ENCODE measurements at regions not wholly inside any gene's neighbourhood (a gene's known extent, or its start where the extent isn't known, plus 50 kb on each side); places are given as distances from the start of the nearest gene placed in this dataset.

DNA sequence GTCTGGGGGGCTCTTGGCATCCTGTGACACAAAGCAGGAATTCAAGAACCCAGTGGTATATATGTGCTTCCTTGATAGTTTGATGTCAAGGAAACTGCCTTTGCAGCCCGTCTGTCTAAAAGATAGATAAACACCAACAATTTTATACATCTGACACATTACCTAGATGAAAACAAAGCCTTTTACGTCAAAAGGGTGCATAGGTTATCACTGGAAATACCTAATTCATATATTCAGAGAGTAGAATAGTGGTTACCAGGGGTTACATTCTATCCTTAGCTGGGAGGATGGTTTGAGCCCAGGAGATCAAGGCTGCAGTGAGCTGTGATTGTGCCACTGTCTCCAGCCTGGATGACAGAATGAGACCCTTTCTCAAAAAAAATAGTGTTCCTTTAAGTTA lies 356.9 kb upstream of the RASGRP1 start:
- Mint-ChIP-seq H3K27me3 (peaks cover 0 to 14% of the 10 kb centered on the region in 2 donors), H3K36me3 (no peaks in the 10 kb centered on the region), H3K4me1 (no peaks in the 10 kb centered on the region), H3K4me3 (no peak overlapping the region), H3K9me3 (no peaks in the 10 kb centered on the region), H3K27ac (no peak overlapping the region)
- Histone ChIP-seq H3K4me3 (ENCODE audit: low read length) (no peak overlapping the region), H3K27ac (ENCODE audit: low read depth, low read length) (no peak overlapping the region), H3K4me1 (ENCODE audit: insufficient read depth, low read length) (no peaks in the 10 kb centered on the region), H3K27me3 (ENCODE audit: insufficient read depth, low read length, poor library complexity, severe bottlenecking) (no peaks in the 10 kb centered on the region), H3K36me3 (ENCODE audit: insufficient read depth, low read length) (no peaks in the 10 kb centered on the region), H3K9me3 (ENCODE audit: low read length) (no peaks in the 10 kb centered on the region)
- CTCF ChIA-PET, result no interaction called here
- DNase-seq, result no peak
- POLR2A ChIA-PET, result no interaction called here

DNA sequence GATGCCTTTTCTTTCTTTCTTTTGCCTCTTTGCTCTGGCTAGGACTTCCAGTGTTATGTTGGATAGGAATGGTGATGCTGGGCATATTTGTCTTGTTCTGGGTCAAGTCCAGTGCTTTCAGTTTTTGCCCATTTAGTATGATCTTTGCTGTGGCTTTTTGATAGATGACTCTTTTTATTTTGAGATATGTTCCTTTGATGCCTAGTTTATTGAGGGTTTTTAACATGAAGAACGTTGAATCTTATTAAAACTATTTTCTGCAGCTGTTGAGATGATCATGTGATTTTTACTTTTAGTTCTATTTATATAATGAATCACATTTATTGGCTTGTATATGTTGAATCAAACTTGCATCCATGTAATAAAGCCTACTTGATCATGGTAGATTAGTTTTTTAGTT lies 363.8 kb upstream of the RASGRP1 start:
- POLR2A ChIA-PET, result no interaction called here

DNA sequence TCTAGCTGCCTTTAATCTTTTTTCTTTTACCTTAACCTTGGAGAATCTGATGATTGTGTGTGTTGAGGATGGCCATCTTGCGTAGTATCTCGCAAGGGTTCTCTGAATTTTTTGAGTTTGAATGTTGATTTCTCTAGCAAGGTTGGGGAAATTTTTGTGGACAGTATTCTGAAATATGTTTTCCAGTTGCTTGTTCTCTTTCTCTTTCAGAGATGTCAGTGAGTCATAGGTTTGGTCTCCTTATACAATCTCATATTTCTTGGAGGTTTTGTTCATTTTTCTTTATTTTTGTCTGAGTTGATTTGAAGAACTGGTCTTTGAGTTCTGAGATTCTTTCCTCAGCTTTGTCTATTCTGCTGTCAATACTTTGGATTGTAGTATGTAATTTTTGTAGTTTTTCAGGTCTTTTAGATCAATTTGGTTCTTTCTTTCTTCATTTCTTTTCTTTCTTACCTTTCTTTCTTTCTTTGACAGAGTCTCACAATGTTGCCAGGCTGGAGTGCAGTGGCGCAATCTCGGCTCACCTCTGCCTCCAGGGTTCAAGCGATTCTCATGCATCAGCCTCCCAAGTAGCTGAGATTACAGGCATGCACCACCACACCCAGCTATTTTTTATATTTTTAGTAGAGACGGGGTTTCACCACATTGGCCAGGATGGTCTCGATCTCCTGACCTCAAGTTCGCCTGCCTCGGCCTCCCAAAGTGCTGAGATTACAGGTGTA lies 366.4 kb upstream of the RASGRP1 start:
- POLR2A ChIA-PET, result no interaction called here
- Histone ChIP-seq H3K27me3 (ENCODE audit: insufficient read depth, low read length, poor library complexity, severe bottlenecking) (no peaks in the 10 kb centered on the region), H3K4me1 (ENCODE audit: insufficient read depth, low read length) (no peaks in the 10 kb centered on the region), H3K9me3 (ENCODE audit: low read length) (no peaks in the 10 kb centered on the region), H3K4me3 (ENCODE audit: low read length) (no peak overlapping the region), H3K36me3 (ENCODE audit: insufficient read depth, low read length) (no peaks in the 10 kb centered on the region), H3K27ac (ENCODE audit: low read depth, low read length) (no peak overlapping the region)
- H3K9me3 Mint-ChIP-seq, result peaks cover 0 to 4% (median 1%) of the 10 kb centered on the region in 5 donors
- no peaks in the 10 kb centered on the region for H3K4me1 Mint-ChIP-seq
- H3K27ac Mint-ChIP-seq, result no peak overlapping the region
- peaks cover 2 to 29% of the 10 kb centered on the region in 2 donors for H3K27me3 Mint-ChIP-seq
- CTCF ChIA-PET, result no interaction called here
- no peaks in the 10 kb centered on the region for H3K36me3 Mint-ChIP-seq
- no peak overlapping the region for H3K4me3 Mint-ChIP-seq
- no peak for DNase-seq

More for the DNA sequence above, 363.8 kb upstream of the RASGRP1 start:
- H3K9me3 Mint-ChIP-seq, result peaks cover 0 to 2% (median 0%) of the 10 kb centered on the region in 5 donors
- Histone ChIP-seq H3K27ac (ENCODE audit: low read depth, low read length) (no peak overlapping the region), H3K4me1 (ENCODE audit: insufficient read depth, low read length) (no peaks in the 10 kb centered on the region), H3K36me3 (ENCODE audit: insufficient read depth, low read length) (no peaks in the 10 kb centered on the region), H3K27me3 (ENCODE audit: insufficient read depth, low read length, poor library complexity, severe bottlenecking) (no peaks in the 10 kb centered on the region), H3K9me3 (ENCODE audit: low read length) (no peaks in the 10 kb centered on the region), H3K4me3 (ENCODE audit: low read length) (no peak overlapping the region)
- H3K4me1 Mint-ChIP-seq, result no peaks in the 10 kb centered on the region
- CTCF ChIA-PET, result no interaction called here
- H3K4me3 Mint-ChIP-seq, result no peak overlapping the region
- no peak for DNase-seq
- H3K27ac Mint-ChIP-seq, result no peak overlapping the region
- H3K27me3 Mint-ChIP-seq, result peaks cover 0 to 18% of the 10 kb centered on the region in 2 donors
- no peaks in the 10 kb centered on the region for H3K36me3 Mint-ChIP-seq

DNA sequence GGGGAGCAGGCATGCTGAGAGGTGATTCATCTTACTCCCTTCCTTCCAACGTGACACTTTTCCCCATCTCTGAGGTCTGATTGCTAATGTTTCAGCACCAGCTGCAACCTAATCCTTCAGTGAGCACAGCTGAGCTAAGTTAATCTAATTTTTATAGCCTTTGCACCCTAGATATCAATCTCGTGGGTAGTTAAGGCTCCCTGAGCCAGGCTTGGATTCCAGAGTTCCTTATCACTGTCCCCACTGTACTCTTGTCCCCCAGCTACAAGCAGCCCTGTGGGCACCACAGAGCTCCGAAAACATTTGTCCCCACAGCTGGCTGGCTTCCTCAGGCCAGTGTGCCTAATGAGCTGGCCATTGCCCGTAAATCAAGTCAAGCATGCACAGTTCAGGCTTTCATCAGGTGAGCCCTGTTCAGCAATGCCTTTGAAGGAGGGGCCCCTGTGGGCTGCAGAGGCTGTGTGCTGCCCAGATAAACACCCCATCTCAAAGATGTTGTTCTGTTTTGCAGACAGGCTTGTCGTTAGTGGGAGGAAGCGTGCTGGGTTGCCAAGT lies 376.9 kb upstream of the RASGRP1 start:
- no peaks in the 10 kb centered on the region for H3K27me3 ChIP-seq (ENCODE audit: insufficient read depth, low read length, poor library complexity, severe bottlenecking)
- H3K36me3 Mint-ChIP-seq, result no peaks in the 10 kb centered on the region

DNA sequence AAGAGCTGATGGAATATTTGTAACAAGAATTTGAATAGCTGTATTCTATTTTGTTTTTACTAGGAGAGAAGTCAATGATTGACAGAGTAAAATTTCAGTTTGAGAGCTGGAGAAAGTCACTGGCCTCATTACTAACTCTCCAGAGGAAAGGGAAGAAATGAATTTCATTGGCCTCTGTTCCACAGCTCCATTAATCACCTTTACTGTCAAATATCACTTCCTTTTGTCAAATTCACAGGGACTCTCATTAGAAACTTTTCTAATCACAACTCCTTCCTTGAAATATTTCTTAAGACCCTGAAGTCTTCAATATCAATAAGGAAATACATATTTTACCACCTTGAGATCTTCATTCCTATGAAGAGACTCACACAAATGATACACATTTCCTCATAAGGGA lies 379.9 kb upstream of the RASGRP1 start:
- H3K27ac Mint-ChIP-seq, result no peak overlapping the region
- H3K27me3 Mint-ChIP-seq, result peaks cover 8 to 9% of the 10 kb centered on the region in 2 donors

More for the DNA sequence above, 376.9 kb upstream of the RASGRP1 start:
- no peaks in the 10 kb centered on the region for H3K4me1 Mint-ChIP-seq
- no peak overlapping the region for H3K4me3 Mint-ChIP-seq
- DNase-seq, result no peak
- no peak overlapping the region for H3K27ac ChIP-seq (ENCODE audit: low read depth, low read length)
- H3K27ac Mint-ChIP-seq, result no peak overlapping the region
- ChIA-PET CTCF (no interaction called here), POLR2A (no interaction called here)
- peaks cover 3 to 24% of the 10 kb centered on the region in 2 donors for H3K27me3 Mint-ChIP-seq
- no peaks in the 10 kb centered on the region for H3K4me1 ChIP-seq (ENCODE audit: insufficient read depth, low read length)
- H3K9me3 Mint-ChIP-seq, result no peaks in the 10 kb centered on the region
- H3K4me3 ChIP-seq (ENCODE audit: low read length), result no peak overlapping the region
- H3K9me3 ChIP-seq (ENCODE audit: low read length), result no peaks in the 10 kb centered on the region
- H3K36me3 ChIP-seq (ENCODE audit: insufficient read depth, low read length), result no peaks in the 10 kb centered on the region

DNA sequence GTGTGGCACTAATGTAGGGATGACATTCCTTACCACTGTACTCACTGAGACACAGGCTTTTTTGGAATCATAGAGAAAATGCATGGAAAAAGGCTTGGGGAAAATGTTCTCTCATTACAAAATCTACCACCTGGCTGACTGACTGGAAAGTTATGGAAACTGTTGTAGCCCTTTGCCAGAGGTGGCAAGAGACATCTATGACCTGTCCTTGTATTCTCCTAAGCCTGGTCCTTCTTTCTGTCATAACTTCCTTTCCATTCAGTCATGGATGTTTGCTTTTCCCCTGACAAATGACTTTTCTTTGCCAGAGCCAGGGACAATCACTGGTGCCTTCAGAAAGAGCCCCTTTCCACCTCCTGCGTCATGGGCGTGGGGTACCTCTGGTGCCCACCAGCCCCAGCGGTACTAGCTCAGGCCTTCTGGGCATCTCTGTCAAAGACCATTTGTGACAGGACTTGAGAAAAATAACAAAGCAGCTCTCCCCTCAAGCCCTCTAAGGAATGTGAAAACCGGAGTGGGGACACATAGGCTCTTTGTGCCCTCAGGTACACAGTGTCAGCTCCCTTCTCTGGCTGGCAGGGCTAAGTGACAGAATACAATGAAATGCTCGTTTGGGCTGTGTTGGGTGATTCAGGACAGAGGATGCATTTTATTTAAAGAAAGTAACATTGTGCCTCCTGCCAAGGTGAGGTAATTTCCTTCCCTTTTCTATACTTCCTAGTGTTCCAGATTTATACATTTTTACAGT lies 381.1 kb upstream of the RASGRP1 start:
- CTCF ChIA-PET, result no interaction called here
- no peaks in the 10 kb centered on the region for H3K9me3 ChIP-seq (ENCODE audit: low read length)
- no peak overlapping the region for H3K27ac ChIP-seq (ENCODE audit: low read depth, low read length)
- no peaks in the 10 kb centered on the region for H3K27me3 ChIP-seq (ENCODE audit: insufficient read depth, low read length, poor library complexity, severe bottlenecking)
- Mint-ChIP-seq H3K27ac (no peak overlapping the region), H3K36me3 (no peaks in the 10 kb centered on the region), H3K4me1 (no peaks in the 10 kb centered on the region), H3K27me3 (peaks cover 8 to 9% of the 10 kb centered on the region in 2 donors), H3K9me3 (no peaks in the 10 kb centered on the region), H3K4me3 (no peak overlapping the region)
- no peaks in the 10 kb centered on the region for H3K36me3 ChIP-seq (ENCODE audit: insufficient read depth, low read length)
- no peak for DNase-seq
- H3K4me3 ChIP-seq (ENCODE audit: low read length), result no peak overlapping the region
- POLR2A ChIA-PET, result no interaction called here
- no peaks in the 10 kb centered on the region for H3K4me1 ChIP-seq (ENCODE audit: insufficient read depth, low read length)

More for the DNA sequence above, 379.9 kb upstream of the RASGRP1 start:
- H3K4me3 Mint-ChIP-seq, result no peak overlapping the region
- POLR2A ChIA-PET, result no interaction called here
- H3K36me3 ChIP-seq (ENCODE audit: insufficient read depth, low read length), result no peaks in the 10 kb centered on the region
- H3K4me1 Mint-ChIP-seq, result no peaks in the 10 kb centered on the region
- no peaks in the 10 kb centered on the region for H3K36me3 Mint-ChIP-seq
- no peaks in the 10 kb centered on the region for H3K9me3 Mint-ChIP-seq
- no peak overlapping the region for H3K27ac ChIP-seq (ENCODE audit: low read depth, low read length)
- CTCF ChIA-PET, result no interaction called here
- H3K4me1 ChIP-seq (ENCODE audit: insufficient read depth, low read length), result no peaks in the 10 kb centered on the region
- no peak for DNase-seq
- H3K4me3 ChIP-seq (ENCODE audit: low read length), result no peak overlapping the region
- H3K27me3 ChIP-seq (ENCODE audit: insufficient read depth, low read length, poor library complexity, severe bottlenecking), result no peaks in the 10 kb centered on the region
- H3K9me3 ChIP-seq (ENCODE audit: low read length), result no peaks in the 10 kb centered on the region

DNA sequence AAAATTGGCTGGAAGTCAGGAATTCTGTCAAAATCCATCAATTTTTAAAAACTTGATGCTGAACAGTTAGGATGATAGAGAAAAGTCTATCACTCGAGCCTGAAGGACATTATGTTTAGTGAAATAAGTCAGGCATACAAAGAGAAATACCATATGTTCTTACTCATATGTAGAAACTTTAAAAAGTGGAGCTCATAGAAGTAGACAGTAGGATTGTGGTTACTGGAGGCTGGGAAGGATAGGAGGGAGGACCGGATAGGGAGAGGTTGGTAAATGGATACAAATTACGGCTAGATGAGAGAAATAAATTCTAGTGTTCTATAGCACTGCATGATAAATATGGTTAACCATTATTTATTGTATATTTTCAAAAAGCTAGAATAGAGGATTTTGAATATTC lies 389.5 kb upstream of the RASGRP1 start:
- Mint-ChIP-seq H3K27ac (no peak overlapping the region), H3K36me3 (no peaks in the 10 kb centered on the region), H3K4me3 (no peak overlapping the region), H3K9me3 (no peaks in the 10 kb centered on the region), H3K27me3 (peaks cover 2 to 6% of the 10 kb centered on the region in 2 donors), H3K4me1 (no peaks in the 10 kb centered on the region)
- Histone ChIP-seq H3K27ac (ENCODE audit: low read depth, low read length) (no peak overlapping the region), H3K4me3 (ENCODE audit: low read length) (no peak overlapping the region), H3K27me3 (ENCODE audit: insufficient read depth, low read length, poor library complexity, severe bottlenecking) (no peaks in the 10 kb centered on the region), H3K36me3 (ENCODE audit: insufficient read depth, low read length) (no peaks in the 10 kb centered on the region), H3K4me1 (ENCODE audit: insufficient read depth, low read length) (no peaks in the 10 kb centered on the region), H3K9me3 (ENCODE audit: low read length) (no peaks in the 10 kb centered on the region)
- DNase-seq, result no peak
- ChIA-PET CTCF (no interaction called here), POLR2A (no interaction called here)

DNA sequence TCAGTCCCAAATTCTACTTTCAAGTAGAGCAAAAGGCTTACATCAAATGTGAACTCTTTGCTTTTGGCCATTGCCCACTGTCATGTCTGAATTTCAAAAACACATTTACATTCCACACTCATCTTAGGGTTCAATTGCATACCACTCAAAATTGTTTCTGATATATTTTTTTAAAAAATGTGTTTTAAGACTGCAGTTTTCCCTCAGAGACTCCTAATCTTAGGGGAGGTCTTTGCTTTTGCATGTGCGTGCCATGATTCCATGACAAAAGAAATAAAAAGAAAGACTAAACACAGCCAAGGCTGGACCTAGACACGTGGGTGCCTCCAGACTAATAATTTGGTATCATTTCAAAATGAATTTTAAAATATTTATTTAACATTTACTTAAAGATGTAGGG lies 396.8 kb upstream of the RASGRP1 start:
- H3K4me1 ChIP-seq (ENCODE audit: insufficient read depth, low read length), result no peaks in the 10 kb centered on the region
- Mint-ChIP-seq H3K36me3 (no peaks in the 10 kb centered on the region), H3K27ac (no peak overlapping the region), H3K27me3 (peaks cover 2 to 5% of the 10 kb centered on the region in 2 donors), H3K4me3 (no peak overlapping the region), H3K4me1 (no peaks in the 10 kb centered on the region), H3K9me3 (no peaks in the 10 kb centered on the region)
- H3K27me3 ChIP-seq (ENCODE audit: insufficient read depth, low read length, poor library complexity, severe bottlenecking), result no peaks in the 10 kb centered on the region
- H3K36me3 ChIP-seq (ENCODE audit: insufficient read depth, low read length), result no peaks in the 10 kb centered on the region
- H3K27ac ChIP-seq (ENCODE audit: low read depth, low read length), result no peak overlapping the region
- ChIA-PET POLR2A (no interaction called here), CTCF (no interaction called here)
- no peaks in the 10 kb centered on the region for H3K9me3 ChIP-seq (ENCODE audit: low read length)
- H3K4me3 ChIP-seq (ENCODE audit: low read length), result no peak overlapping the region
- DNase-seq, result no peak
